ENCODE measurements at regions not wholly inside any gene's neighbourhood (a gene's known extent, or its start where the extent isn't known, plus 50 kb on each side); places are given as distances from the start of the nearest gene placed in this dataset.
"Not testable (repeated sequence)": the region's sequence is repeated elsewhere in the genome, so short reads cannot be mapped to it uniquely, and the experiment has no call there.

- DNase-seq, result no peak
Observed at GRCh38 chr16:88325976-88326375, 56.8 kb upstream of the ZNF469 start.

GRCh38 chr16:88326611-88327485 lies 55.9 kb upstream of the ZNF469 start:
- DNase-seq, result no peak

- DNase-seq, result no peak
Observed at GRCh38 chr16:88327561-88328312, 55.0 kb upstream of the ZNF469 start.

GRCh38 chr16:88328313-88328980 lies 54.3 kb upstream of the ZNF469 start:
- DNase-seq, result no peak

GRCh38 chr16:88329726-88330700 lies 52.7 kb upstream of the ZNF469 start:
- no peak for DNase-seq

GRCh38 chr16:88330971-88331890 lies 51.5 kb upstream of the ZNF469 start:
- no peak for DNase-seq

GRCh38 chr16:88331989-88332920 lies 50.5 kb upstream of the ZNF469 start:
- DNase-seq, result no peak

GRCh38 chr16:88332921-88333825 lies 49.6 kb upstream of the ZNF469 start:
- DNase-seq, result not testable (repeated sequence)

Data from NCI-H748 treated with DMSO at 0.1 percent for 48 hours (cell line).